Transverse colon (tissue), 4 donors: ENCODE measurements at regions not wholly inside any gene's neighbourhood (a gene's known extent, or its start where the extent isn't known, plus 50 kb on each side); places are given as distances from the start of the nearest gene placed in this dataset.

Experiments
- CTCF ChIP-seq, 5 experiments: fragments of 200-600 bp in 3 of 5; fragments of 450-650 bp in 2 of 5; sonication (generic) in 3 of 5; IDR thresholded peaks; 1 replicate in 2 of 5; 2 replicates in 3 of 5; pipeline ENCODE4 v1.5.1; 2016 to 2017; ENCODE audit warnings: antibody characterized with exemption in 5 of 5, inconsistent platforms in 3 of 5, mild to moderate bottlenecking in 2 of 5, moderate library complexity in 1 of 5
- EP300 ChIP-seq: sonication (generic); formaldehyde crosslinking; IDR thresholded peaks from one replicate; pipeline ENCODE4 v1.6.1; 2017; ENCODE audit warnings: antibody characterized with exemption, low read depth
- POLR2A ChIP-seq: fragments of 450-650 bp; IDR thresholded peaks from one replicate; pipeline ENCODE4 v1.6.1; 2016; ENCODE audit warnings: antibody characterized with exemption, mild to moderate bottlenecking, moderate library complexity
- POLR2AphosphoS5 ChIP-seq, 3 donors: sonication (generic); formaldehyde crosslinking; IDR thresholded peaks; one replicate each; pipeline ENCODE4 v1.6.1; 2016; ENCODE audit warnings: antibody characterized with exemption in 3 of 3

- no peak for TF ChIP-seq CTCF (IDR thresholded peaks at IDR 0.05)
- TF ChIP-seq POLR2A: no peak
- TF ChIP-seq POLR2AphosphoS5 (IDR thresholded peaks at IDR 0.05): no peak
- no peak for TF ChIP-seq EP300
Measured at GRCh38 chr2:41904459-41904858, 143.4 kb upstream of the PKDCC start.
